Panc1 (cell line): ENCODE measurements at regions not wholly inside any gene's neighbourhood (a gene's known extent, or its start where the extent isn't known, plus 50 kb on each side); places are given as distances from the start of the nearest gene placed in this dataset.

Experiments used
- ATAC-seq: fragments of 200-7000 bp; cut with Tn5 transposase; 2 replicates; pipeline ENCODE4 v1.9.1; 2020; ENCODE audit warnings: mild to moderate bottlenecking, moderate library complexity
- BruUV-seq: library from RNA; stranded (reverse); fragments of 400-500 nt; replicated peaks from 2 replicates; lab custom pipeline; 2021; lab: Mats Ljungman, UMichigan
- CTCF ChIA-PET: fragments of 300-600 bp; sonication (Branson Sonifier 250); formaldehyde crosslinking; loops from one replicate; lab custom pipeline; 2022; ENCODE audit warnings: antibody characterized with exemption; lab: Charles Lee
- POLR2A ChIA-PET: fragments of 300-600 bp; sonication (Branson Sonifier 250); formaldehyde crosslinking; loops from one replicate; lab custom pipeline; 2022; ENCODE audit warnings: antibody characterized with exemption; lab: Charles Lee
- DNase-seq: peaks from one replicate; pipeline ENCODE4 v3.0.0-alpha.2; 2010; ENCODE audit warnings: low read depth, low spot score
- H3K27ac ChIP-seq: 2 replicates; pipeline ENCODE4 v1.5.1; 2011; ENCODE audit warnings: mild to moderate bottlenecking, low read length, inconsistent platforms
- H3K27me3 ChIP-seq: fragments of 200-500 bp; sonication (Bioruptor generic); 2 replicates; pipeline ENCODE4 v1.6.0; 2014; ENCODE audit warnings: low read length, inconsistent platforms; ENCODE audit not compliant: control insufficient read depth, insufficient read depth
- H3K36me3 ChIP-seq: fragments of 200-500 bp; sonication (Bioruptor generic); 2 replicates; pipeline ENCODE4 v1.5.1; 2014; ENCODE audit warnings: inconsistent platforms, mild to moderate bottlenecking, low read length, moderate library complexity; ENCODE audit not compliant: control insufficient read depth, insufficient read depth
- H3K4me1 ChIP-seq: 2 replicates; pipeline ENCODE4 v1.5.1; 2011; ENCODE audit warnings: inconsistent platforms, mild to moderate bottlenecking, low read length, moderate library complexity; ENCODE audit not compliant: control insufficient read depth, insufficient read depth
- H3K4me3 ChIP-seq, 2 experiments: 2 replicates each; pipeline ENCODE4 v1.5.1; 2011 to 2012; ENCODE audit warnings: low read depth in 2 of 2, low read length in 2 of 2, mild to moderate bottlenecking in 2 of 2, inconsistent platforms in 1 of 2, moderate library complexity in 1 of 2
- H3K9me3 ChIP-seq: fragments of 200-500 bp; sonication (Bioruptor generic); 2 replicates; pipeline ENCODE4 v1.5.1; 2014; ENCODE audit warnings: low read depth, mild to moderate bottlenecking, inconsistent platforms, low read length, moderate library complexity; ENCODE audit not compliant: control insufficient read depth, insufficient read depth
- POLR2AphosphoS5 ChIP-seq: IDR thresholded peaks from 2 replicates; pipeline ENCODE4 v1.6.1; 2012; ENCODE audit warnings: mild to moderate bottlenecking, low read depth, low read length, moderate library complexity
- REST ChIP-seq, 2 experiments: IDR thresholded peaks; 2 replicates each; pipeline ENCODE4 v1.6.1; 2011 to 2012; ENCODE audit warnings: low read depth in 2 of 2, control low read depth in 1 of 2, low read length in 1 of 2, mild to moderate bottlenecking in 1 of 2, moderate library complexity in 1 of 2; ENCODE audit not compliant: insufficient read depth in 1 of 2
- SIN3A ChIP-seq: IDR thresholded peaks from 2 replicates; pipeline ENCODE4 v1.6.1; 2012; ENCODE audit warnings: low read depth, mild to moderate bottlenecking, low read length, moderate library complexity, borderline replicate concordance; ENCODE audit not compliant: insufficient read depth
- TCF7L2 ChIP-seq: IDR thresholded peaks from 2 replicates; pipeline ENCODE4 v1.6.1; 2011; ENCODE audit warnings: mild to moderate bottlenecking, low read depth, low read length, inconsistent platforms
- in situ Hi-C: cut with HindIII; loops from 2 replicates; pipeline ENCODE4 v1.10.0; 2016; ENCODE audit warnings: low sequenced_read_pairs, low pct_unique_long_range_greater_than_20kb
- intact Hi-C: fragments of 100-400 bp; cut with micrococcal nuclease; formaldehyde crosslinking; loops from one replicate; pipeline ENCODE4 v1.10.0; 2022; ENCODE audit not compliant: unreplicated experiment
- TF ChIP-seq, protein P1 (sequence below): fragments of 450-650 bp; IDR thresholded peaks from 2 replicates; pipeline ENCODE4 v1.5.1; 2017; ENCODE audit warnings: mild to moderate bottlenecking

DNA sequence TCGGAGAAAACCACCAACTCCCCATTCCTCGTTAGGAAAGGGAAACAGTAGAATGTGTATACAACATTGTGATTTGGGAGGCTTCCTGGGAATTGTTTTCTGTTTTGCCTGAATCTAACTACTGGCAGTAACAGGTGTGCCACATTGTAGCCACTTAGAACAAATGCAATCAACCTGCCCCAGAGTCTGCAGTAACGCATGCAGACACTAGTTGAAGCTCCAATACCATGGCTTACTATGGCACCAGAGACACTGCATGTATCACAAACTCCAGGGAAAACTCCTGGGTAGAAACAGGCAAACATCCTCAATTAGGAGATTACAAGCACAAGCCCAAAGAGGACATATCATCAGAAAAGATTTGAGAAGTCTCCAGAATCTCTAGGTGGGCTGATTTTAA is 154.2 kb upstream of the NEIL3 start:
- H3K4me1 ChIP-seq, result no peaks in the 10 kb centered on the region
- no peak for ATAC-seq
- DNase-seq, result no peak

GRCh38 chr4:177159600-177159999 is 150.1 kb upstream of the NEIL3 start:
- TF ChIP-seq SIN3A (no peak), TCF7L2 (no peak), POLR2AphosphoS5 (no peak), REST (IDR thresholded peaks at IDR 0.05; ENCODE audit: insufficient read depth in 1 of 2, low read depth in 2 of 2, low read length in 1 of 2) (no peak)
- TF ChIP-seq, protein P1, sequence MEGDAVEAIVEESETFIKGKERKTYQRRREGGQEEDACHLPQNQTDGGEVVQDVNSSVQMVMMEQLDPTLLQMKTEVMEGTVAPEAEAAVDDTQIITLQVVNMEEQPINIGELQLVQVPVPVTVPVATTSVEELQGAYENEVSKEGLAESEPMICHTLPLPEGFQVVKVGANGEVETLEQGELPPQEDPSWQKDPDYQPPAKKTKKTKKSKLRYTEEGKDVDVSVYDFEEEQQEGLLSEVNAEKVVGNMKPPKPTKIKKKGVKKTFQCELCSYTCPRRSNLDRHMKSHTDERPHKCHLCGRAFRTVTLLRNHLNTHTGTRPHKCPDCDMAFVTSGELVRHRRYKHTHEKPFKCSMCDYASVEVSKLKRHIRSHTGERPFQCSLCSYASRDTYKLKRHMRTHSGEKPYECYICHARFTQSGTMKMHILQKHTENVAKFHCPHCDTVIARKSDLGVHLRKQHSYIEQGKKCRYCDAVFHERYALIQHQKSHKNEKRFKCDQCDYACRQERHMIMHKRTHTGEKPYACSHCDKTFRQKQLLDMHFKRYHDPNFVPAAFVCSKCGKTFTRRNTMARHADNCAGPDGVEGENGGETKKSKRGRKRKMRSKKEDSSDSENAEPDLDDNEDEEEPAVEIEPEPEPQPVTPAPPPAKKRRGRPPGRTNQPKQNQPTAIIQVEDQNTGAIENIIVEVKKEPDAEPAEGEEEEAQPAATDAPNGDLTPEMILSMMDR, result no peak
- intact Hi-C loops, result no loop called here
- Histone ChIP-seq H3K36me3 (no peaks in the 10 kb centered on the region), H3K27ac (no peak overlapping the region), H3K27me3 (no peaks in the 10 kb centered on the region), H3K4me1 (no peaks in the 10 kb centered on the region), H3K4me3 (no peak overlapping the region), H3K9me3 (no peaks in the 10 kb centered on the region)
- no TSS peak for BruUV-seq
- POLR2A ChIA-PET, result no interaction called here
- DNase-seq (no peak), ATAC-seq (no peak)
- in situ Hi-C loops, result no loop called here
- CTCF ChIA-PET, result no interaction called here

More for the DNA sequence above, 154.2 kb upstream of the NEIL3 start:
- TF ChIP-seq, protein P1, result peak; percentile 12; the same call in 1 of the 2 replicates
- TF ChIP-seq SIN3A, result no peak
- TF ChIP-seq REST (IDR thresholded peaks at IDR 0.05; ENCODE audit: insufficient read depth in 1 of 2, low read depth in 2 of 2, low read length in 1 of 2), result no peak
- in situ Hi-C loops, result no loop called here
- CTCF ChIA-PET, result no interaction called here
- intact Hi-C loops, result no loop called here
- POLR2A ChIA-PET, result no interaction called here
- H3K27ac ChIP-seq, result no peak overlapping the region
- no peaks in the 10 kb centered on the region for H3K27me3 ChIP-seq
- BruUV-seq, result no TSS peak
- H3K4me3 ChIP-seq, result no peak overlapping the region
- H3K9me3 ChIP-seq, result no peaks in the 10 kb centered on the region
- H3K36me3 ChIP-seq, result no peaks in the 10 kb centered on the region
